Testis (tissue), 2 donors: ENCODE measurements at regions not wholly inside any gene's neighbourhood (a gene's known extent, or its start where the extent isn't known, plus 50 kb on each side); places are given as distances from the start of the nearest gene placed in this dataset.

Experiments used
- DNase-seq: peaks from one replicate; pipeline ENCODE4 v3.0.0-alpha.2; 2019
- H3K27ac ChIP-seq, 2 donors: fragments of 200-600 bp; sonication (generic); one replicate each; pipeline ENCODE4 v1.5.1; 2019
- H3K27me3 ChIP-seq: fragments of 200-600 bp; sonication (generic); one replicate; pipeline ENCODE4 v1.5.1; 2019
- H3K36me3 ChIP-seq: fragments of 200-600 bp; sonication (generic); one replicate; pipeline ENCODE4 v1.5.1; 2017; ENCODE audit warnings: low read depth; ENCODE audit errors: missing control alignments
- H3K4me1 ChIP-seq: fragments of 200-600 bp; sonication (generic); one replicate; pipeline ENCODE4 v1.5.1; 2019
- H3K4me3 ChIP-seq, 2 donors: fragments of 200-600 bp; sonication (generic); one replicate each; pipeline ENCODE4 v1.5.1; 2017 to 2019
- H3K9me3 ChIP-seq: fragments of 200-600 bp; sonication (generic); one replicate; pipeline ENCODE4 v1.5.1; 2017
- CTCF ChIP-seq, 3 experiments: fragments of 450-650 bp in 2 of 3; fragments of 200-600 bp in 1 of 3; sonication (generic) in 1 of 3; IDR thresholded peaks; one replicate each; pipeline ENCODE4 v1.5.1; 2016 to 2019; ENCODE audit warnings: antibody characterized with exemption in 3 of 3, mild to moderate bottlenecking in 2 of 3, moderate library complexity in 1 of 3
- POLR2A ChIP-seq: fragments of 450-650 bp; IDR thresholded peaks from one replicate; pipeline ENCODE4 v1.6.1; 2017; ENCODE audit warnings: antibody characterized with exemption, mild to moderate bottlenecking, moderate library complexity
- WGBS, 2 donors: methylation state at CpG; one replicate each; pipeline ENCODE4 v1.1.5; 2018; 5-methylcytosine and 5-hydroxymethylcytosine counted together
- intact Hi-C: fragments of 100-400 bp; cut with DNase I; formaldehyde crosslinking; loops from one replicate; pipeline ENCODE4 v1.15.1; 2023; ENCODE audit warnings: low total_unique reads

DNA sequence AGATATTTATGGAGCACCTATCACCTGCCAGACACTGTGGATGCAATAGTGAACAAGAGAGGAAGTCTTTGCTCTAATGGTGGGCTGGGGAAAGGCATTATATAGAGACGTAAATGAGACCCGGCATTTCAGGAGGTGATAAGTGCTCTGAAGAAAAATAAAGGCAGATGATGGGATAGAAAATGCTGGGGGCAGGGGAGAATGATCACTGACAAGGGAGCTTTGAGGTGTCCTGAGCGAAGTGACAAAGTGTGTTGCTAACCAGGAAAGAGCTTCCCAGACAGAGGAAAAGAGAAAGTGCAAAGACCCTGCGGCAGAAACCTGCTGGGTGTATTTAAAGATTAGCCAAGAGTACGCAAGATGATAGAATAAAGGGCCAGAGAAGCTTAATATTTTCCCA lies 1096.1 kb downstream of the BCL11B start:
- H3K4me1 ChIP-seq = no peaks in the 10 kb centered on the region
- TF ChIP-seq POLR2A (no peak), CTCF (IDR thresholded peaks at IDR 0.05) (no peak)
- no peak overlapping the region for H3K4me3 ChIP-seq
- no peaks in the 10 kb centered on the region for H3K9me3 ChIP-seq
- no peaks in the 10 kb centered on the region for H3K27me3 ChIP-seq
- intact Hi-C loops = no loop called here
- H3K27ac ChIP-seq = no peak overlapping the region
- WGBS, 2 donors = 86 to 92% methylated on average over 5 of the region's 5 CpGs
- no peak for DNase-seq
- no peaks in the 10 kb centered on the region for H3K36me3 ChIP-seq

DNA sequence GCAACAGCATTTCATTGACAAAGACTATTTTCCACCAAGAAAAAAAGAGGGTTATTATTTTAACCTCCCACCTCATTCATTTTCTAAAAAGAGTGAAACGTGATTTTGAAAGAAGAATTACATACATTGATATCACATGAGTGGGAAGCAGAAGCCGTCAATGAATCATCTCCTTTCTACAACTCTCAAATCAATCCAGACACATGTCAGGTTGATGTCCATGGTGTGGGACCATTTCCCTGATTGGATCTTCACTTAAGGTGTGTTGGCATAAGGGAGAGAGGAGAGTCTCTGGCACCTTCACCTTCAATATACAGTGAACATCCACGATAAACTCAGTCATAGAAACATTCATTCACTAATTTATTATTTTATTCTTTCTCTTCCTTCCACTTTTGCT lies 1095.1 kb downstream of the BCL11B start:
- H3K9me3 ChIP-seq = no peaks in the 10 kb centered on the region
- no peak overlapping the region for H3K27ac ChIP-seq
- no peaks in the 10 kb centered on the region for H3K27me3 ChIP-seq
- no peaks in the 10 kb centered on the region for H3K36me3 ChIP-seq
- WGBS, 2 donors = 69 to 78% methylated on average over 3 of the region's 3 CpGs
- no peaks in the 10 kb centered on the region for H3K4me1 ChIP-seq
- TF ChIP-seq CTCF (IDR thresholded peaks at IDR 0.05) (no peak), POLR2A (no peak)
- no peak overlapping the region for H3K4me3 ChIP-seq
- no peak for DNase-seq
- intact Hi-C loops = no loop called here

DNA sequence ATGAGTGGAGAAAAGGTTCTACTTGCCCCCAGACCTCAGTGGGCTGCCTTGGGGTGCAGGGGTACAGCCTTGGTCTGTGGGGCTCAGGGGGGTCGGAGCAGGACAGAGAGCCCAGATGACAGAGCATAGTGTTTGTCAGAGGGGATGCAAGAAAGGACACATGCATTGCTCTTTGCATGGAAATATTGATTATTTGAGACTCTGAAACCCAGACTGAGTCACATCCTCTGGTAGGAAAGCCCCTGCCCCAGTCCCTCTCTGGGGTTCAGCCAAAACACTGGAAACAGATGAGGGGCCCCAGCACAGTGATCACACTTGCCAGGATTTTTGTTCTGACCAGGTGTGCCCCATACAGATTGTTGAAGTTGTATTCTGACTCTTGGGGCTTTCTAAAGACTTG lies 1094.4 kb downstream of the BCL11B start:
- intact Hi-C loops = no loop called here
- no peaks in the 10 kb centered on the region for H3K27me3 ChIP-seq
- no peak overlapping the region for H3K4me3 ChIP-seq
- no peaks in the 10 kb centered on the region for H3K9me3 ChIP-seq
- H3K27ac ChIP-seq = no peak overlapping the region
- H3K4me1 ChIP-seq = no peaks in the 10 kb centered on the region
- TF ChIP-seq POLR2A = no peak
- TF ChIP-seq CTCF (IDR thresholded peaks at IDR 0.05) = no peak
- no peak for DNase-seq
- WGBS, 2 donors = 75 to 100% methylated on average over 1 of the region's 1 CpG
- H3K36me3 ChIP-seq = no peaks in the 10 kb centered on the region

- H3K9me3 ChIP-seq = no peaks in the 10 kb centered on the region
- no peak overlapping the region for H3K27ac ChIP-seq
- TF ChIP-seq POLR2A (no peak), CTCF (IDR thresholded peaks at IDR 0.05) (no peak)
- no peaks in the 10 kb centered on the region for H3K36me3 ChIP-seq
- intact Hi-C loops = no loop called here
- H3K27me3 ChIP-seq = no peaks in the 10 kb centered on the region
- H3K4me3 ChIP-seq = no peak overlapping the region
- WGBS, 2 donors = 82 to 83% methylated on average over 7 of the region's 7 CpGs
- DNase-seq = no peak
- H3K4me1 ChIP-seq = no peaks in the 10 kb centered on the region
Measured at GRCh38 chr14:98181241-98181640, 1090.8 kb downstream of the BCL11B start.

DNA sequence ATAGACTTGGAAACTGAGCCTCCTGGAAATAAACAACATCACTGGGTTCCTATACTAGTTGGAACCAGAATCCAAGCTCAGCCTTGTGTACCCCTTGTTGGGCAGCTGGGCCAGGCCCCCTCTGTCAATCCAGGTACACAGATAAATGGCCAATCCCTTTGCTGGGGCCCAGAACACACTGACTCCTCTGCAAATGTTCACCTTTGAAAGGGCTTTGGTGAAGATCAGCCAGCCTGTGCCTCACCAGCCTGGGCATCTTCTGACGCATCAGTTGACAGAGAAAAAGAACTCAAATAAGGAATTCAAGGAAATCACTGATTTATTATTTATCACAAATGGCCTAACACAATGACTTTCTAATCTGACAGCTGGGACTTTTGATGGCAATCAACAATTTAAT lies 1090.2 kb downstream of the BCL11B start:
- DNase-seq = no peak
- WGBS, 2 donors = 87 to 90% methylated on average over 1 of the region's 1 CpG
- intact Hi-C loops = no loop called here
- Histone ChIP-seq H3K4me1 (no peaks in the 10 kb centered on the region), H3K36me3 (no peaks in the 10 kb centered on the region), H3K27ac (no peak overlapping the region), H3K27me3 (no peaks in the 10 kb centered on the region), H3K4me3 (no peak overlapping the region), H3K9me3 (no peaks in the 10 kb centered on the region)
- TF ChIP-seq CTCF (IDR thresholded peaks at IDR 0.05) (no peak), POLR2A (no peak)
